OCI-LY1 (cell line): ENCODE measurements at regions not wholly inside any gene's neighbourhood (a gene's known extent, or its start where the extent isn't known, plus 50 kb on each side); places are given as distances from the start of the nearest gene placed in this dataset.

Experiments used
- CTCF ChIP-seq: fragments of 200-600 bp; sonication (generic), shearing (Covaris generic); IDR thresholded peaks from 2 replicates; pipeline ENCODE4 v1.5.1; 2017; ENCODE audit warnings: mild to moderate bottlenecking, antibody characterized with exemption, low read length, moderate library complexity, mixed read lengths
- EZH2 ChIP-seq: fragments of 200-600 bp; sonication (generic), shearing (Covaris generic); IDR thresholded peaks from 2 replicates; pipeline ENCODE4 v1.8.0; 2017; ENCODE audit warnings: borderline replicate concordance, mixed run types, mild to moderate bottlenecking, antibody characterized with exemption, low read length, moderate library complexity, mixed read lengths

- TF ChIP-seq CTCF (no peak), EZH2 (no peak)
Measured at GRCh38 chr6:168968801-168969200, 284.8 kb downstream of the THBS2 start.
